ENCODE measurements at regions not wholly inside any gene's neighbourhood (a gene's known extent, or its start where the extent isn't known, plus 50 kb on each side); places are given as distances from the start of the nearest gene placed in this dataset.

GRCh38 chr12:98037401-98038140 is 477.8 kb upstream of the TMPO start:
- peaks cover 0 to 10% (median 3%) of the 10 kb centered on the region in 3 experiments; a peak in 6 of 7 replicates for H3K36me3 Mint-ChIP-seq (ENCODE audit: insufficient read depth in 1 of 3, low read depth in 3 of 3)
- H3K18ac ChIP-seq (ENCODE audit: insufficient read length, low read depth, low read length) = no peak overlapping the region
- H3K79me2 ChIP-seq (ENCODE audit: insufficient read depth, low read length) = no peaks in the 10 kb centered on the region
- no peak overlapping the region for H2BK5ac ChIP-seq (ENCODE audit: insufficient read length, low read length)
- H2BK12ac ChIP-seq (ENCODE audit: insufficient read length, low read depth, low read length) = no peak overlapping the region
- no peaks in the 10 kb centered on the region for H3K9me3 ChIP-seq (ENCODE audit: control insufficient read depth, low read depth, low read length)
- no peak overlapping the region for H3K27ac ChIP-seq (ENCODE audit: insufficient read length, low read depth, low read length)
- H4K8ac ChIP-seq (replicated peaks; ENCODE audit: insufficient read length, low read depth, low read length) = no peak overlapping the region
- TF ChIP-seq CTCF (conservative IDR thresholded peaks at IDR 0.05) = no peak
- H3K4me1 ChIP-seq (ENCODE audit: insufficient read depth, low read length) = no peaks in the 10 kb centered on the region
- WGBS (ENCODE audit: extremely low coverage, insufficient read length, low lambda C conversion rate) = no CpG with 5 or more reads among the region's 2 CpGs
- H3K9me3 Mint-ChIP-seq = peaks cover 10 to 24% of the 10 kb centered on the region in 2 experiments
- no peak overlapping the region for H3K9ac ChIP-seq (ENCODE audit: extremely low read depth, insufficient read length, low read length)
- DNase-seq = no peak
- no peak overlapping the region for H2AK5ac ChIP-seq (ENCODE audit: insufficient read length, low read length)
- H3K14ac ChIP-seq (ENCODE audit: insufficient read depth, low read length) = no peak overlapping the region
- H3K4ac ChIP-seq (ENCODE audit: low read depth, low read length) = no peak overlapping the region
- no peaks in the 10 kb centered on the region for H3K23me2 ChIP-seq (ENCODE audit: insufficient read length, low read depth, low read length, poor library complexity, severe bottlenecking)
- H4K20me1 ChIP-seq (ENCODE audit: control insufficient read depth, insufficient read depth, insufficient read length) = no peaks in the 10 kb centered on the region
- no peak overlapping the region; a peak in 1 of 5 replicates for H3K4me3 Mint-ChIP-seq
- no peak overlapping the region for H3T11ph ChIP-seq (ENCODE audit: low read length)
- H2BK15ac ChIP-seq (ENCODE audit: low read depth, low read length) = no peak overlapping the region
- no peak overlapping the region for H2BK20ac ChIP-seq (ENCODE audit: low read depth, low read length, poor library complexity, severe bottlenecking)
- no peak overlapping the region for H4K91ac ChIP-seq (ENCODE audit: insufficient read length, low read depth, low read length)
- no peaks in the 10 kb centered on the region for H3K79me1 ChIP-seq (ENCODE audit: insufficient read depth, low read depth, low read length, poor library complexity, severe bottlenecking)
- no peak overlapping the region for H4K5ac ChIP-seq (ENCODE audit: insufficient read length, low read depth, low read length)
- no peak overlapping the region for H3K23ac ChIP-seq (ENCODE audit: insufficient read length, low read depth, low read length)
- H3K4me2 ChIP-seq (ENCODE audit: insufficient read depth, insufficient read length, low read length) = no peak overlapping the region
- no peaks in the 10 kb centered on the region for H3K27me3 Mint-ChIP-seq (ENCODE audit: low read depth)
- no peak overlapping the region for H2BK120ac ChIP-seq (ENCODE audit: low read depth, low read length, poor library complexity, severe bottlenecking)
- no peaks in the 10 kb centered on the region for H3K27me3 ChIP-seq (ENCODE audit: insufficient read depth, low read length)
- no peak overlapping the region for H3K27ac Mint-ChIP-seq
- H3K56ac ChIP-seq (ENCODE audit: insufficient read length, low read depth, low read length) = no peak overlapping the region
- H3K4me1 Mint-ChIP-seq = no peaks in the 10 kb centered on the region
- no peak overlapping the region for H2AFZ ChIP-seq (ENCODE audit: low read length)

Measured in H9 (cell line).